VCaP (cell line): ENCODE measurements at regions not wholly inside any gene's neighbourhood (a gene's known extent, or its start where the extent isn't known, plus 50 kb on each side); places are given as distances from the start of the nearest gene placed in this dataset.

ENCODE experiments used
- H3K27ac ChIP-seq: fragments of 450-650 bp; 2 replicates; pipeline ENCODE4 v1.5.1; 2017
- CTCF ChIP-seq: fragments of 450-650 bp; conservative IDR thresholded peaks from 2 replicates; pipeline ENCODE4 v1.5.1; 2017; ENCODE audit warnings: mild to moderate bottlenecking, moderate library complexity

GRCh38 chr12:46454981-46455380 lies 82.4 kb upstream of the SLC38A2 start:
- no peak for TF ChIP-seq CTCF
- H3K27ac ChIP-seq = no peak overlapping the region

DNA sequence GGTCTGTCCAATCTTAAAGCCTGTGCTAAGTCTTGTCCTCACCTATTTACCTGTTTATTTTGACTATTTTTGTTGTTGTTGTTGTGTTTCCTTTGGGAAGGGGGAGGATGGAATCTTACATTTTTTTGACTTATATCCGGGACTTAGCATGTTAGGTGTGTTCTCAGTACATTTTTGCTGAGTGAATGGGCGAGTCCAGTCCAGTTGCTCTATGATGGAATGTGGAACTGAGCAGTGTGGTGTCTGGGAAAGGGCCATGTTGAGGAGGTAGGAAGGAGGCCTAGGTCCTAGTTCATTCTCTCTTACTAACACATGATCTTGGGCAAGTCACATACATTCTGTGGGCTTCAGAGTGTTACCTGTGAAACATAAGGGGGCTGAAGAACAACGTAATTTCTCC lies 80.9 kb upstream of the SLC38A2 start:
- no peak for TF ChIP-seq CTCF
- H3K27ac ChIP-seq = no peak overlapping the region

DNA sequence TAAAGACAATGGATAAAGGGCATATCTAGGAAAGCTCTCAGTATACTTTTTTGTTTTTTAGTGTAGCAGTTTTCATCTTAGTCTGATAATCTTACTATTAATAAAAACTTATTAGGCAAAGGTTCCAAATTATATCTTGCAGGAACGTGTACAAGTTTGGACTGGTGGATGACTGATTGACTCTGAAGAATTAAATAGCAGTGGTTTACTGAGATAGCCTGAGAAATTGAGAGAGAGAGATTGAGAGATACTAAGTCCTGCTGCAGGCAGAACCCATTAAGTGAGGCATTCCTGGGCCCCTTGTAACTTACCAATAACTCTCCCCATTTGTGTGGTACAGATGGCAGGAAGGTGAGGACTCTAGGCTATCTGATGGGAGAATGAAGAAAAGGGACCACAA lies 80.2 kb upstream of the SLC38A2 start:
- TF ChIP-seq CTCF = no peak
- H3K27ac ChIP-seq = no peak overlapping the region

- no peak for TF ChIP-seq CTCF
- H3K27ac ChIP-seq = no peak overlapping the region
These were observed 79.6 kb upstream of the SLC38A2 start for GRCh38 chr12:46452061-46452615.

DNA sequence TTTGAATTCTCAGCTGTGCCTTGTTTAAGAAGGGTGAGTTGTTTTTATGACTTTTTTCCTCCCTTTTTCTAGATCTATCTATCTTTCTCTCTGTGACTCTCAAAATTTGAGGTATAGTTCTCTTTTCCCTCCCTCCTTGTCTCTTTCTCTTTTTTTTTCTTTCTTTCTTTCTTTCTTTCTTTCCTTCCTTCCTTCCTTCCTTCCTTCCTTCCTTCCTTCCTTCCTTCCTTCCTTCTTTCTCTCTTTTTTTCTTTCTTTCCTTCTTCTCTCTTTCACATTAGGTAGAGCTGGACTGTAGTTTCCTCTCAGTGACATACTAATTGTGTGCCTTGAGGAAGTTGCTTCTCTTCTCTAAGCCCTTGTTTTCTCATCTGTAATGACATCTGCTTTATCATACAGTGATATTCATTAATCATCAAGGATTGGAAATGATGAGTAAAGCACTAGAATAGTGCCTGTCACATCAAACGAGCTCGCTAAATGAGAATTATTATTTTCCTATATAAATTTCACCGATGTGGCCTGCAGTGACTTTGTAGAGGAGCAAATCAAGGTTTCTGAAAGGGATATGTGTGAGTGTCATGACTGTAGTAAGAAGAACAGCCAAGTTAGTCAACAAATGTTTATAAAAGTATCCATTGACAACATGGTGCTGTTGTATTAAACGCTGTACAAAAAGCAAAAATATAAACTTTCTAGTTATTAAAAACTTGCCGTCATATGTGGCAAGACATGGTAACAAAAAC lies 78.9 kb upstream of the SLC38A2 start:
- TF ChIP-seq CTCF = no peak
- no peak overlapping the region for H3K27ac ChIP-seq

GRCh38 chr12:46450279-46450748 lies 77.7 kb upstream of the SLC38A2 start:
- H3K27ac ChIP-seq = no peak overlapping the region

GRCh38 chr12:46449856-46450255 lies 77.3 kb upstream of the SLC38A2 start:
- H3K27ac ChIP-seq = no peak overlapping the region
- no peak for TF ChIP-seq CTCF

More at GRCh38 chr12:46450279-46450748, 77.7 kb upstream of the SLC38A2 start:
- no peak for TF ChIP-seq CTCF
